ENCODE measurements at regions not wholly inside any gene's neighbourhood (a gene's known extent, or its start where the extent isn't known, plus 50 kb on each side); places are given as distances from the start of the nearest gene placed in this dataset.
"Not testable (repeated sequence)": the region's sequence is repeated elsewhere in the genome, so short reads cannot be mapped to it uniquely, and the experiment has no call there.

- intact Hi-C loops (cut with DNase I); H3K27me3 ChIP-seq; H3K27ac ChIP-seq; H3K9me3 ChIP-seq (replicated peaks in 1 of 3); H3K36me3 ChIP-seq (replicated peaks in 1 of 2); DNase-seq; H3K4me3 ChIP-seq: not testable (repeated sequence)
- peaks cover 17 to 19% of the 10 kb centered on the region in 2 donors for H3K4me1 ChIP-seq (replicated peaks in 1 of 2)
- WGBS, 4 donors = 89 to 94% (median 91%) methylated on average over 6 to 7 of the region's 7 CpGs
These were observed 52.3 kb downstream of the SEPTIN7 start for GRCh38 chr7:35853194-35853593.

GRCh38 chr7:35854311-35854710, 53.5 kb downstream of the SEPTIN7 start:
- Histone ChIP-seq H3K27me3 (no peaks in the 10 kb centered on the region), H3K36me3 (replicated peaks in 1 of 2) (no peaks in the 10 kb centered on the region), H3K9me3 (replicated peaks in 1 of 3) (no peaks in the 10 kb centered on the region), H3K4me1 (replicated peaks in 1 of 2) (peaks cover 17 to 23% of the 10 kb centered on the region in 2 donors), H3K27ac (no peak overlapping the region), H3K4me3 (no peak overlapping the region)
- intact Hi-C loops (cut with DNase I) = no loop called here
- TF ChIP-seq CTCF (IDR thresholded peaks at IDR 0.05) (no peak), POLR2A (IDR thresholded peaks at IDR 0.05) (no peak)
- WGBS, 4 donors = 44 to 73% (median 60%) methylated on average over 1 of the region's 1 CpG
- no peak for DNase-seq

- Histone ChIP-seq H3K27me3 (no peaks in the 10 kb centered on the region), H3K4me3 (no peak overlapping the region), H3K9me3 (replicated peaks in 1 of 3) (no peaks in the 10 kb centered on the region), H3K36me3 (replicated peaks in 1 of 2) (no peaks in the 10 kb centered on the region), H3K4me1 (replicated peaks in 1 of 2) (peaks cover 8 to 27% of the 10 kb centered on the region in 2 donors), H3K27ac (no peak overlapping the region)
- WGBS, 4 donors = 70 to 73% (median 71%) methylated on average over 4 of the region's 4 CpGs
- intact Hi-C loops (cut with DNase I) = no loop called here
- no peak for DNase-seq
- TF ChIP-seq POLR2A (IDR thresholded peaks at IDR 0.05) (no peak), CTCF (IDR thresholded peaks at IDR 0.05) (no peak)
These were observed 55.3 kb downstream of the SEPTIN7 start for GRCh38 chr7:35856175-35856574.

GRCh38 chr7:35860664-35861063, 59.8 kb downstream of the SEPTIN7 start:
- peaks cover 0 to 10% of the 10 kb centered on the region in 2 donors for H3K36me3 ChIP-seq (replicated peaks in 1 of 2)
- peaks cover 0 to 4% (median 0%) of the 10 kb centered on the region in 3 donors for H3K9me3 ChIP-seq (replicated peaks in 1 of 3)
- no peaks in the 10 kb centered on the region for H3K27me3 ChIP-seq
- no peak overlapping the region for H3K27ac ChIP-seq
- no peak for DNase-seq
- intact Hi-C loops (cut with DNase I) = no loop called here
- no peak overlapping the region for H3K4me3 ChIP-seq
- 91 to 97% (median 94%) methylated on average over 1 of the region's 1 CpG for WGBS, 4 donors
- TF ChIP-seq CTCF (IDR thresholded peaks at IDR 0.05) (no peak), POLR2A (IDR thresholded peaks at IDR 0.05) (no peak)
- peaks cover 0 to 22% of the 10 kb centered on the region in 2 donors for H3K4me1 ChIP-seq (replicated peaks in 1 of 2)

- intact Hi-C loops (cut with DNase I) = no loop called here
- peaks cover 0 to 10% of the 10 kb centered on the region in 2 donors for H3K36me3 ChIP-seq (replicated peaks in 1 of 2)
- TF ChIP-seq CTCF (IDR thresholded peaks at IDR 0.05) (no peak), POLR2A (IDR thresholded peaks at IDR 0.05) (no peak)
- H3K4me1 ChIP-seq (replicated peaks in 1 of 2) = peaks cover 0 to 18% of the 10 kb centered on the region in 2 donors
- 80 to 84% (median 81%) methylated on average over 3 of the region's 3 CpGs for WGBS, 4 donors
- H3K27me3 ChIP-seq = no peaks in the 10 kb centered on the region
- peaks cover 0 to 4% (median 0%) of the 10 kb centered on the region in 3 donors for H3K9me3 ChIP-seq (replicated peaks in 1 of 3)
- H3K4me3 ChIP-seq = no peak overlapping the region
- no peak for DNase-seq
- no peak overlapping the region for H3K27ac ChIP-seq
These were observed 64.4 kb downstream of the SEPTIN7 start for GRCh38 chr7:35865287-35865686.

Measured in adrenal gland (tissue), 9 donors.